ENCODE measurements at regions not wholly inside any gene's neighbourhood (a gene's known extent, or its start where the extent isn't known, plus 50 kb on each side); places are given as distances from the start of the nearest gene placed in this dataset.

DNA sequence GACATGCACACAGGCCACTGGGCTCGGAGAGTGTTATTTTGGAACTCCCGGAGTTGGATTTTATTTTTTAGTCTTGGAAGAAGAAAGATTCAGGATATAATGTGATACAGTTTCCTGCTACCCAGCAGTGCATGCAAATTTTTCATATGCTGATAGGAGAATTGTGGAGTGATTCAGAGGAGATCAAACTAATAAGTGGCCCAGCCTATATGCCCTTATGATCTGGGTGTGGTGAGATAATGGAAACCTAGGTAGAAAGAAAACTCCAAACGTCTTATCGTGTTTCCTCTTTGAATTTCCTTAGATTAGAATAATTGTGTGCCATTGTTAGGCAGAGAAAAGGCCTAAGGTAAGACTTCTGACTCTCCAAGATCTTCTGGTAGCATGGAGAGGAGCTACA, 401.2 kb upstream of the BTBD3 start (continued):
- TF ChIP-seq, protein P1, sequence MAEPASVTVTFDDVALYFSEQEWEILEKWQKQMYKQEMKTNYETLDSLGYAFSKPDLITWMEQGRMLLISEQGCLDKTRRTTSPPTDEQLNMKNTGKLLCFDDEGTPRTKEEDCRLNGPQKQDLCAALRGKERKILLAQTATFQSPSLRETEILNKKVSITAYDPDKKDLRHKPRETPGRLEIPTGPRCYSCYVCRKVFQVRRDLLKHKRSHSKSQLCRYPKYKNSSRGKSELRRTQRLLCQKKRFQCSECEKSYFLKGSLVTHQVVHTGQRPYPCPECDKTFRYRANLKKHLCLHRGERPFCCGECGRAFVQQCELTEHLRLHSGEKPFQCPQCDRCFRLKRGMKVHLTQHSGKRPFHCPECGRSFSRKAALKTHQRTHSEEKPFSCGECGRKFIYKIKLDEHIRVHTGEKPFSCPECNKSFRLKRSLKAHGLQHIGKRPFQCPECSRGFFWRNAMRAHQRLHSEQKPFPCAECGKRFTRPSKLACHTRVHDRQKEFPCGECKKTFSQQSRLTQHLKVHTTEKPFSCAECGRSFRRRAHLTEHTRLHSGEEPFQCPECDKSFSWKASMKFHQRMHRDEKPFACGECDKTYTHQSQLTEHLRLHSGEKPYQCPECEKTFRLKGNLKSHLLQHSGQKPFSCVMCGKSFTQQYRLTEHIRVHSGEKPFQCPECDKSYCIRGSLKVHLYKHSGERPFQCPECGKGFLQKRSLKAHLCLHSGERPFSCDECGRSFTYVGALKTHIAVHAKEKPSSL (CRISPR knock-in tag; conservative IDR thresholded peaks at IDR 0.05): no peak
- TF ChIP-seq, protein P2, sequence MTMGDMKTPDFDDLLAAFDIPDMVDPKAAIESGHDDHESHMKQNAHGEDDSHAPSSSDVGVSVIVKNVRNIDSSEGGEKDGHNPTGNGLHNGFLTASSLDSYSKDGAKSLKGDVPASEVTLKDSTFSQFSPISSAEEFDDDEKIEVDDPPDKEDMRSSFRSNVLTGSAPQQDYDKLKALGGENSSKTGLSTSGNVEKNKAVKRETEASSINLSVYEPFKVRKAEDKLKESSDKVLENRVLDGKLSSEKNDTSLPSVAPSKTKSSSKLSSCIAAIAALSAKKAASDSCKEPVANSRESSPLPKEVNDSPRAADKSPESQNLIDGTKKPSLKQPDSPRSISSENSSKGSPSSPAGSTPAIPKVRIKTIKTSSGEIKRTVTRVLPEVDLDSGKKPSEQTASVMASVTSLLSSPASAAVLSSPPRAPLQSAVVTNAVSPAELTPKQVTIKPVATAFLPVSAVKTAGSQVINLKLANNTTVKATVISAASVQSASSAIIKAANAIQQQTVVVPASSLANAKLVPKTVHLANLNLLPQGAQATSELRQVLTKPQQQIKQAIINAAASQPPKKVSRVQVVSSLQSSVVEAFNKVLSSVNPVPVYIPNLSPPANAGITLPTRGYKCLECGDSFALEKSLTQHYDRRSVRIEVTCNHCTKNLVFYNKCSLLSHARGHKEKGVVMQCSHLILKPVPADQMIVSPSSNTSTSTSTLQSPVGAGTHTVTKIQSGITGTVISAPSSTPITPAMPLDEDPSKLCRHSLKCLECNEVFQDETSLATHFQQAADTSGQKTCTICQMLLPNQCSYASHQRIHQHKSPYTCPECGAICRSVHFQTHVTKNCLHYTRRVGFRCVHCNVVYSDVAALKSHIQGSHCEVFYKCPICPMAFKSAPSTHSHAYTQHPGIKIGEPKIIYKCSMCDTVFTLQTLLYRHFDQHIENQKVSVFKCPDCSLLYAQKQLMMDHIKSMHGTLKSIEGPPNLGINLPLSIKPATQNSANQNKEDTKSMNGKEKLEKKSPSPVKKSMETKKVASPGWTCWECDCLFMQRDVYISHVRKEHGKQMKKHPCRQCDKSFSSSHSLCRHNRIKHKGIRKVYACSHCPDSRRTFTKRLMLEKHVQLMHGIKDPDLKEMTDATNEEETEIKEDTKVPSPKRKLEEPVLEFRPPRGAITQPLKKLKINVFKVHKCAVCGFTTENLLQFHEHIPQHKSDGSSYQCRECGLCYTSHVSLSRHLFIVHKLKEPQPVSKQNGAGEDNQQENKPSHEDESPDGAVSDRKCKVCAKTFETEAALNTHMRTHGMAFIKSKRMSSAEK (CRISPR knock-in tag; IDR thresholded peaks at IDR 0.05; ENCODE audit: borderline replicate concordance): no peak
- TF ChIP-seq, protein P3, sequence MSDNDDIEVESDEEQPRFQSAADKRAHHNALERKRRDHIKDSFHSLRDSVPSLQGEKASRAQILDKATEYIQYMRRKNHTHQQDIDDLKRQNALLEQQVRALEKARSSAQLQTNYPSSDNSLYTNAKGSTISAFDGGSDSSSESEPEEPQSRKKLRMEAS (CRISPR knock-in tag; IDR thresholded peaks at IDR 0.05): no peak
- TF ChIP-seq, protein P4, sequence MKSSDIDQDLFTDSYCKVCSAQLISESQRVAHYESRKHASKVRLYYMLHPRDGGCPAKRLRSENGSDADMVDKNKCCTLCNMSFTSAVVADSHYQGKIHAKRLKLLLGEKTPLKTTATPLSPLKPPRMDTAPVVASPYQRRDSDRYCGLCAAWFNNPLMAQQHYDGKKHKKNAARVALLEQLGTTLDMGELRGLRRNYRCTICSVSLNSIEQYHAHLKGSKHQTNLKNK (CRISPR knock-in tag; IDR thresholded peaks at IDR 0.05): no peak
- TF ChIP-seq GABPB1 (CRISPR knock-in tag; IDR thresholded peaks at IDR 0.05): no peak
- TF ChIP-seq FOXK1 (CRISPR knock-in tag; IDR thresholded peaks at IDR 0.05): no peak
- TF ChIP-seq ELF4 (CRISPR knock-in tag; IDR thresholded peaks at IDR 0.05; ENCODE audit: low read depth): no peak
- TF ChIP-seq, protein P5, sequence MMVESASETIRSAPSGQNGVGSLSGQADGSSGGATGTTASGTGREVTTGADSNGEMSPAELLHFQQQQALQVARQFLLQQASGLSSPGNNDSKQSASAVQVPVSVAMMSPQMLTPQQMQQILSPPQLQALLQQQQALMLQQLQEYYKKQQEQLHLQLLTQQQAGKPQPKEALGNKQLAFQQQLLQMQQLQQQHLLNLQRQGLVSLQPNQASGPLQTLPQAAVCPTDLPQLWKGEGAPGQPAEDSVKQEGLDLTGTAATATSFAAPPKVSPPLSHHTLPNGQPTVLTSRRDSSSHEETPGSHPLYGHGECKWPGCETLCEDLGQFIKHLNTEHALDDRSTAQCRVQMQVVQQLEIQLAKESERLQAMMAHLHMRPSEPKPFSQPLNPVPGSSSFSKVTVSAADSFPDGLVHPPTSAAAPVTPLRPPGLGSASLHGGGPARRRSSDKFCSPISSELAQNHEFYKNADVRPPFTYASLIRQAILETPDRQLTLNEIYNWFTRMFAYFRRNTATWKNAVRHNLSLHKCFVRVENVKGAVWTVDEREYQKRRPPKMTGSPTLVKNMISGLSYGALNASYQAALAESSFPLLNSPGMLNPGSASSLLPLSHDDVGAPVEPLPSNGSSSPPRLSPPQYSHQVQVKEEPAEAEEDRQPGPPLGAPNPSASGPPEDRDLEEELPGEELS (CRISPR knock-in tag; IDR thresholded peaks at IDR 0.05): no peak
- TF ChIP-seq TP53 (CRISPR knock-in tag; IDR thresholded peaks at IDR 0.05): no peak

DNA sequence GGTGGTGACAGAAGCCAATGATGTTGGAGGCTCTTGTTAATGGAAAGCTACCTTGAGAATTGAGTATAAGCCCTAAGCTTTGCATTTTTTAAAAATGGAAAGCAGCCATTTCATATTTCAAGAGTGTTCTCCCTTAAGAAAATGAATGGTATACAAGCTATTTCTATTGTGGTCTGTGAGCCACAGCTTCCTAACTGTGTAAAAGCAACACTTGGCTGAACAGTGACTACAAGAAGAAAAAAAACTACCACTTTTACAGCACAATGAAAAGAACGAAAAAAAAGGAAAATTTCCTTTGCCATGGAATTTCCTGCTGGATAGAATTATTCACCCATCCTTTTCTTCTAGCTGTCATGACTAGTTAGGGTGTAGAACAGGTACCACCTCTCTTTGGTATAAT, 397.1 kb upstream of the BTBD3 start:
- TF ChIP-seq MXD4 (CRISPR knock-in tag; IDR thresholded peaks at IDR 0.05; ENCODE audit: borderline replicate concordance) (no peak), FOXK1 (CRISPR knock-in tag; IDR thresholded peaks at IDR 0.05) (no peak)
- TF ChIP-seq, protein P6, sequence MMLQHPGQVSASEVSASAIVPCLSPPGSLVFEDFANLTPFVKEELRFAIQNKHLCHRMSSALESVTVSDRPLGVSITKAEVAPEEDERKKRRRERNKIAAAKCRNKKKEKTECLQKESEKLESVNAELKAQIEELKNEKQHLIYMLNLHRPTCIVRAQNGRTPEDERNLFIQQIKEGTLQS (CRISPR knock-in tag; conservative IDR thresholded peaks at IDR 0.05): no peak
- TF ChIP-seq, protein P7, sequence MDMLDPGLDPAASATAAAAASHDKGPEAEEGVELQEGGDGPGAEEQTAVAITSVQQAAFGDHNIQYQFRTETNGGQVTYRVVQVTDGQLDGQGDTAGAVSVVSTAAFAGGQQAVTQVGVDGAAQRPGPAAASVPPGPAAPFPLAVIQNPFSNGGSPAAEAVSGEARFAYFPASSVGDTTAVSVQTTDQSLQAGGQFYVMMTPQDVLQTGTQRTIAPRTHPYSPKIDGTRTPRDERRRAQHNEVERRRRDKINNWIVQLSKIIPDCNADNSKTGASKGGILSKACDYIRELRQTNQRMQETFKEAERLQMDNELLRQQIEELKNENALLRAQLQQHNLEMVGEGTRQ (CRISPR knock-in tag; IDR thresholded peaks at IDR 0.05): no peak
- CTCF ChIA-PET: no interaction called here
- Mint-ChIP-seq H3K27me3 (ENCODE audit: low read depth) (no peaks in the 10 kb centered on the region), H3K36me3 (peaks cover 18% of the 10 kb centered on the region), H3K9me3 (peaks cover 24% of the 10 kb centered on the region), H3K27ac (no peak overlapping the region), H3K4me1 (peaks cover 5% of the 10 kb centered on the region; the same call in 1 of the 2 replicates), H3K4me3 (no peak overlapping the region)
- POLR2A ChIA-PET: no interaction called here
- ATAC-seq: no peak
- DNase-seq (ENCODE audit: low spot score): no peak
